B cell (primary cell): ENCODE measurements at regions not wholly inside any gene's neighbourhood (a gene's known extent, or its start where the extent isn't known, plus 50 kb on each side); places are given as distances from the start of the nearest gene placed in this dataset.

Experiments used
- EZH2 ChIP-seq: IDR thresholded peaks from 2 replicates; pipeline ENCODE4 v1.6.1; 2012; ENCODE audit warnings: borderline replicate concordance, low read depth, mild to moderate bottlenecking, moderate library complexity, low read length; ENCODE audit not compliant: insufficient read depth, poor library complexity, severe bottlenecking
- TF ChIP-seq, protein P1 (sequence below): fragments of 200-600 bp; IDR thresholded peaks from one replicate; pipeline ENCODE4 v1.8.0; 2022; ENCODE audit warnings: antibody characterized with exemption, mild to moderate bottlenecking

DNA sequence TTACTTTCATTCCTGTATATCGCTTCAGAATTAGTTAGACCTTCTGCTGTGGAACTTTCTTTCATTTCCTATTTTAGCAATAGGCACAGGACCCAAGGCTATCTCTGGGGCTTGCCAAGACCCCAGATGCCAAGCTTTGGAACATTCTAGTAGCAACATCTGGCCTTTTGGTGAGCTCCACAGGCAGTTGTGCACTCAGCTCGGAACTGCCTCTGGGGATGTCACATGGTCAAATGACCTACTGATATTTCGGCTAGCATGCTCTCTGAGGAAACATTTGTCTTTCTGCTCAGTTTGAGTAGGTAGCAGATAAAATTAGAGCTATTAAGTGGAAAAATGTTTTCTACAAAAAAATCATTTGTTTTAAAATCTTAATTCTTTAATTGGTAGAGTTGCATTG lies 76.6 kb upstream of the ITGA4 start:
- TF ChIP-seq, protein P1, sequence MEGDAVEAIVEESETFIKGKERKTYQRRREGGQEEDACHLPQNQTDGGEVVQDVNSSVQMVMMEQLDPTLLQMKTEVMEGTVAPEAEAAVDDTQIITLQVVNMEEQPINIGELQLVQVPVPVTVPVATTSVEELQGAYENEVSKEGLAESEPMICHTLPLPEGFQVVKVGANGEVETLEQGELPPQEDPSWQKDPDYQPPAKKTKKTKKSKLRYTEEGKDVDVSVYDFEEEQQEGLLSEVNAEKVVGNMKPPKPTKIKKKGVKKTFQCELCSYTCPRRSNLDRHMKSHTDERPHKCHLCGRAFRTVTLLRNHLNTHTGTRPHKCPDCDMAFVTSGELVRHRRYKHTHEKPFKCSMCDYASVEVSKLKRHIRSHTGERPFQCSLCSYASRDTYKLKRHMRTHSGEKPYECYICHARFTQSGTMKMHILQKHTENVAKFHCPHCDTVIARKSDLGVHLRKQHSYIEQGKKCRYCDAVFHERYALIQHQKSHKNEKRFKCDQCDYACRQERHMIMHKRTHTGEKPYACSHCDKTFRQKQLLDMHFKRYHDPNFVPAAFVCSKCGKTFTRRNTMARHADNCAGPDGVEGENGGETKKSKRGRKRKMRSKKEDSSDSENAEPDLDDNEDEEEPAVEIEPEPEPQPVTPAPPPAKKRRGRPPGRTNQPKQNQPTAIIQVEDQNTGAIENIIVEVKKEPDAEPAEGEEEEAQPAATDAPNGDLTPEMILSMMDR = no peak
- no peak for TF ChIP-seq EZH2
